ENCODE measurements at regions not wholly inside any gene's neighbourhood (a gene's known extent, or its start where the extent isn't known, plus 50 kb on each side); places are given as distances from the start of the nearest gene placed in this dataset.

DNA sequence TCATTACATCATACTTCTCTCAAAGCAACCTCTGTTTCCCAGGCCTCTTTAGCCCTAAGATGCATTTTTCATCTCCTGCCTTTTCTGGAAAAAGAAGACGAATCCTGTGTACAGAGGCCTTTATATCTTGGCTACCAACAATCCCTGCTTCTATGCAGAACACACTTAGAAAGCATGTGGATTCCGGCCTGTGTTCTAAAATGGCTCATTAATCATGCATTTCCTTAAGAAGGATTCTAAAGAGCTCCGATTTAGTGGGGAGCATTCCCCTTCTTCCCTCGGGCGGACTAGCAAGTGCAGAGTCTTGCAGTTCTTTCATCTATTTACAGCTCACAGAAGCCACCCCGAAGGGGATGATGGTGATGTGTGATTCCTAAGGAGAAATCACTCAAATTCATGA is 1212.9 kb downstream of the TYW1 start:
- H4K8ac ChIP-seq (ENCODE audit: low read depth in 2 of 2, low read length in 2 of 2): no peak overlapping the region
- no peaks in the 10 kb centered on the region for H3K27me3 ChIP-seq (ENCODE audit: control insufficient read depth, insufficient read depth, low read length)
- no peak overlapping the region for H4K91ac ChIP-seq (ENCODE audit: insufficient read depth, low read depth, low read length)
- no peak overlapping the region for H2BK15ac ChIP-seq (ENCODE audit: low read depth, low read length)
- no peak overlapping the region for H2AK9ac ChIP-seq (replicated peaks; ENCODE audit: low read depth, low read length, poor library complexity)
- no peak overlapping the region for H2AFZ ChIP-seq (replicated peaks; ENCODE audit: low read length, poor library complexity)
- H3K56ac ChIP-seq (ENCODE audit: extremely low read depth, insufficient read depth, low read length): no peak overlapping the region
- ChIA-PET CTCF (no interaction called here), POLR2A (ENCODE audit: unreplicated experiment) (no interaction called here)
- no peak overlapping the region for H3K27ac ChIP-seq (ENCODE audit: insufficient read depth, low read length)
- no peak for TF ChIP-seq CHD1 (IDR thresholded peaks at IDR 0.05; ENCODE audit: low read depth, low read length)
- no peak for TF ChIP-seq POLR2A (IDR thresholded peaks at IDR 0.05; ENCODE audit: low read depth, low read length)
- TF ChIP-seq BHLHE40 (IDR thresholded peaks at IDR 0.05; ENCODE audit: low read depth, low read length): no peak
- no peak for TF ChIP-seq CEBPB (IDR thresholded peaks at IDR 0.05; ENCODE audit: low read depth, low read length)
- TF ChIP-seq RFX5 (IDR thresholded peaks at IDR 0.05; ENCODE audit: low read depth, low read length): no peak
- H4K5ac ChIP-seq (ENCODE audit: low read depth, low read length): no peak overlapping the region
- no peak overlapping the region for H2BK120ac ChIP-seq (ENCODE audit: low read depth, low read length)
- H3K4me1 ChIP-seq (ENCODE audit: control insufficient read depth, insufficient read depth, low read length): no peaks in the 10 kb centered on the region
- no peaks in the 10 kb centered on the region for H3K9me1 ChIP-seq (ENCODE audit: insufficient read depth, low read length)
- in situ Hi-C loops (cut with MboI; ENCODE audit: low sequenced_read_pairs) (no loop called here), intact Hi-C loops (cut with micrococcal nuclease) (no loop called here), dilution Hi-C loops (cut with HindIII; ENCODE audit: low sequenced_read_pairs, unreplicated experiment) (no loop called here)
- WGBS, 2 experiments (ENCODE audit: extremely low coverage in 2 of 2, insufficient read length in 1 of 2): no CpG with 5 or more reads among the region's 6 CpGs
- no peak overlapping the region for H2BK5ac ChIP-seq (ENCODE audit: low read depth, low read length, poor library complexity, severe bottlenecking)
- no peak overlapping the region for H2AK5ac ChIP-seq (ENCODE audit: low read depth, low read length)
- no peaks in the 10 kb centered on the region for H3K36me3 ChIP-seq (ENCODE audit: control insufficient read depth, insufficient read depth, low read length)
- DNase-seq (no peak), ATAC-seq (ENCODE audit: low read depth) (no peak)
- no peaks in the 10 kb centered on the region for H3K79me1 ChIP-seq (ENCODE audit: low read depth in 1 of 2, low read length in 2 of 2)
- H3K18ac ChIP-seq (ENCODE audit: low read depth, low read length): no peak overlapping the region
- no TSS peak for BruUV-seq (replicated peaks)
- no peak overlapping the region for H3K4me2 ChIP-seq (ENCODE audit: low read depth, low read length)
- H3K4ac ChIP-seq (ENCODE audit: low read depth, low read length): no peak overlapping the region
- no peak overlapping the region for H3K9ac ChIP-seq (ENCODE audit: low read depth, low read length)
- no peak overlapping the region for H3K14ac ChIP-seq (replicated peaks; ENCODE audit: low read depth, low read length)
- H2BK20ac ChIP-seq (ENCODE audit: low read depth, low read length): no peak overlapping the region
- H3K9me3 ChIP-seq (ENCODE audit: control insufficient read depth, insufficient read depth, low read length): peaks cover 22% of the 10 kb centered on the region
- H3K23ac ChIP-seq (ENCODE audit: low read depth, low read length): no peak overlapping the region
- H4K20me1 ChIP-seq (ENCODE audit: insufficient read depth, low read length): no peaks in the 10 kb centered on the region
- H3K4me3 ChIP-seq (ENCODE audit: insufficient read depth, low read depth, low read length): no peak overlapping the region

All from IMR-90 (cell line).